ENCODE measurements at regions not wholly inside any gene's neighbourhood (a gene's known extent, or its start where the extent isn't known, plus 50 kb on each side); places are given as distances from the start of the nearest gene placed in this dataset.

DNA sequence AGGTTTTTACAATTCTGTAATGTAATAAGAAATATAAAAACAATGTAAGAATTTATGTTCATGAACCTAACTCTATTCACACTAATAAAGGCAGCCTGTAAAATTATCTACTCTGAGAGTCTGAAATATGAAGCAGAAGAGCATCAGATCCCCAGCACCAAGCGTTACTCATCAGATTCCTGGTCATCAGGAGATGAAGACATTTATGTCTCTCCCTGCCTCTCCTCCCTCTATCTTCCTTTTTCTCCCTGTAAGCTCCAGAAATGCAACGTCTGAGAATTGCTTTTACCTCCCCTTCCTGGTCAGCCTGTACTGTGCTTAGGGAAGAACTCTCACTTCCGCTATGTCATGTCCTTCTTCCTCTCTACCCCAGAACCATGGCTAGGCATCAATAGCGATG is 114.4 kb upstream of the SLIT3 start (continued):
- TF ChIP-seq ZNF232 (CRISPR knock-in tag; IDR thresholded peaks at IDR 0.05) (no peak), NFE2L1 (CRISPR knock-in tag; IDR thresholded peaks at IDR 0.05) (no peak), ESRRA (CRISPR knock-in tag; IDR thresholded peaks at IDR 0.05; ENCODE audit: borderline replicate concordance) (no peak)
- TF ChIP-seq, protein P1, sequence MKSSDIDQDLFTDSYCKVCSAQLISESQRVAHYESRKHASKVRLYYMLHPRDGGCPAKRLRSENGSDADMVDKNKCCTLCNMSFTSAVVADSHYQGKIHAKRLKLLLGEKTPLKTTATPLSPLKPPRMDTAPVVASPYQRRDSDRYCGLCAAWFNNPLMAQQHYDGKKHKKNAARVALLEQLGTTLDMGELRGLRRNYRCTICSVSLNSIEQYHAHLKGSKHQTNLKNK (CRISPR knock-in tag; IDR thresholded peaks at IDR 0.05): no peak
- TF ChIP-seq, protein P2, sequence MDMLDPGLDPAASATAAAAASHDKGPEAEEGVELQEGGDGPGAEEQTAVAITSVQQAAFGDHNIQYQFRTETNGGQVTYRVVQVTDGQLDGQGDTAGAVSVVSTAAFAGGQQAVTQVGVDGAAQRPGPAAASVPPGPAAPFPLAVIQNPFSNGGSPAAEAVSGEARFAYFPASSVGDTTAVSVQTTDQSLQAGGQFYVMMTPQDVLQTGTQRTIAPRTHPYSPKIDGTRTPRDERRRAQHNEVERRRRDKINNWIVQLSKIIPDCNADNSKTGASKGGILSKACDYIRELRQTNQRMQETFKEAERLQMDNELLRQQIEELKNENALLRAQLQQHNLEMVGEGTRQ (CRISPR knock-in tag; IDR thresholded peaks at IDR 0.05): no peak

DNA sequence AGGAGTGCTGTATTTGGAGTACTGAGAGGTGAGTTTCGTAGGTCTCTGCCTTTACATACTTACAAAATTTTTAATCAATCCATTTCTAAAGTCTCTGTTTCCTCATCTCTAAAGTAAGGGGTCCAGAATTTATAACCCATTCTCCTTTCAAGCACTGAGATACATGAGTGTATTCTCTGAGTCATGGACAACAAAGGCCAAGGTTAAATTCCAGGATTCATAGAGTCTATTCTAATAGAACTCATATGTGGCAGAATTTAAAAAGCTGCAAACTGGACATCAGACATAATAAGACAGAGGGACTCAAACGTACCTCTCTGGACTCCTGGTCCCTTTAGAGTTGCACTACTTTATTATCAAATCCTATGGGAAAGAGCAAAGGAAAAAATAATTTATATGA is 112.5 kb upstream of the SLIT3 start:
- H3K27me3 Mint-ChIP-seq (ENCODE audit: low read depth): no peaks in the 10 kb centered on the region
- H3K9me3 Mint-ChIP-seq: peaks cover 10% of the 10 kb centered on the region
- no peaks in the 10 kb centered on the region for H3K36me3 Mint-ChIP-seq
- peaks cover 13% of the 10 kb centered on the region for H3K4me1 Mint-ChIP-seq
- TF ChIP-seq, protein P3, sequence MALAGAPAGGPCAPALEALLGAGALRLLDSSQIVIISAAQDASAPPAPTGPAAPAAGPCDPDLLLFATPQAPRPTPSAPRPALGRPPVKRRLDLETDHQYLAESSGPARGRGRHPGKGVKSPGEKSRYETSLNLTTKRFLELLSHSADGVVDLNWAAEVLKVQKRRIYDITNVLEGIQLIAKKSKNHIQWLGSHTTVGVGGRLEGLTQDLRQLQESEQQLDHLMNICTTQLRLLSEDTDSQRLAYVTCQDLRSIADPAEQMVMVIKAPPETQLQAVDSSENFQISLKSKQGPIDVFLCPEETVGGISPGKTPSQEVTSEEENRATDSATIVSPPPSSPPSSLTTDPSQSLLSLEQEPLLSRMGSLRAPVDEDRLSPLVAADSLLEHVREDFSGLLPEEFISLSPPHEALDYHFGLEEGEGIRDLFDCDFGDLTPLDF (CRISPR knock-in tag; IDR thresholded peaks at IDR 0.05): no peak
- TF ChIP-seq ZNF219 (CRISPR knock-in tag; IDR thresholded peaks at IDR 0.05; ENCODE audit: borderline replicate concordance) (no peak), ZNF138 (CRISPR knock-in tag; conservative IDR thresholded peaks at IDR 0.05) (no peak), NR3C1 (CRISPR knock-in tag; conservative IDR thresholded peaks at IDR 0.05; ENCODE audit: low read depth) (no peak), NFE2L1 (CRISPR knock-in tag; IDR thresholded peaks at IDR 0.05) (no peak), FOXP1 (CRISPR knock-in tag; IDR thresholded peaks at IDR 0.05; ENCODE audit: borderline replicate concordance) (no peak), NFATC4 (CRISPR knock-in tag; IDR thresholded peaks at IDR 0.05) (no peak), HMGA2 (CRISPR knock-in tag; IDR thresholded peaks at IDR 0.05) (no peak)
- TF ChIP-seq, protein P4, sequence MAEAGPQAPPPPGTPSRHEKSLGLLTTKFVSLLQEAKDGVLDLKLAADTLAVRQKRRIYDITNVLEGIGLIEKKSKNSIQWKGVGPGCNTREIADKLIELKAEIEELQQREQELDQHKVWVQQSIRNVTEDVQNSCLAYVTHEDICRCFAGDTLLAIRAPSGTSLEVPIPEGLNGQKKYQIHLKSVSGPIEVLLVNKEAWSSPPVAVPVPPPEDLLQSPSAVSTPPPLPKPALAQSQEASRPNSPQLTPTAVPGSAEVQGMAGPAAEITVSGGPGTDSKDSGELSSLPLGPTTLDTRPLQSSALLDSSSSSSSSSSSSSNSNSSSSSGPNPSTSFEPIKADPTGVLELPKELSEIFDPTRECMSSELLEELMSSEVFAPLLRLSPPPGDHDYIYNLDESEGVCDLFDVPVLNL (CRISPR knock-in tag; IDR thresholded peaks at IDR 0.05; ENCODE audit: borderline replicate concordance, low read depth): no peak
- TF ChIP-seq, protein P5, sequence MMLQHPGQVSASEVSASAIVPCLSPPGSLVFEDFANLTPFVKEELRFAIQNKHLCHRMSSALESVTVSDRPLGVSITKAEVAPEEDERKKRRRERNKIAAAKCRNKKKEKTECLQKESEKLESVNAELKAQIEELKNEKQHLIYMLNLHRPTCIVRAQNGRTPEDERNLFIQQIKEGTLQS (CRISPR knock-in tag; conservative IDR thresholded peaks at IDR 0.05): no peak
- TF ChIP-seq, protein P2 (CRISPR knock-in tag; IDR thresholded peaks at IDR 0.05): no peak
- ChIA-PET CTCF (no interaction called here), POLR2A (no interaction called here)
- DNase-seq (ENCODE audit: low spot score): no peak
- ATAC-seq: no peak
- H3K27ac Mint-ChIP-seq: no peak overlapping the region
- H3K4me3 Mint-ChIP-seq: no peak overlapping the region

DNA sequence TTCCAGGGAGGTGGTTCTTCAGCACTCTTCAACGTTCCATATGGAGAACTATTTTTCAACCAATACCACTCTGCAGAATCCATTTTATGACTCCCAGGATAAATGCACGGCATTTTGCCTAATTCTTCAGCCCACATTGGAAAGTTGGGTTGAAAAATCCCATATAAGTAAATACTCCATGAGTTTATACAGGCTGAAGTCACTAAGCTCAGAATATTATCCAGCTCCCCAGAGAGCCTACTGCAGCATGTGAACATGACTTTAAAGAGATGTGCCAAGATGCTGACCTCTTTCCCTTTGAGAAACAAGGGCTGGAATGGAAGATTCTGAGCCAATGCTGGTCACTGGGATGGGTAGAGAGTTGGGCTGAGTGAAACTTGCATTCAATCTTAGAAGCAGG is 111.9 kb upstream of the SLIT3 start:
- Mint-ChIP-seq H3K4me3 (no peak overlapping the region), H3K27ac (no peak overlapping the region), H3K27me3 (ENCODE audit: low read depth) (no peaks in the 10 kb centered on the region), H3K9me3 (peaks cover 4% of the 10 kb centered on the region), H3K36me3 (no peaks in the 10 kb centered on the region), H3K4me1 (peaks cover 13% of the 10 kb centered on the region)
- no peak for DNase-seq (ENCODE audit: low spot score)
- no peak for ATAC-seq
- ChIA-PET POLR2A (no interaction called here), CTCF (no interaction called here)
- TF ChIP-seq, protein P6, sequence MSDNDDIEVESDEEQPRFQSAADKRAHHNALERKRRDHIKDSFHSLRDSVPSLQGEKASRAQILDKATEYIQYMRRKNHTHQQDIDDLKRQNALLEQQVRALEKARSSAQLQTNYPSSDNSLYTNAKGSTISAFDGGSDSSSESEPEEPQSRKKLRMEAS (CRISPR knock-in tag; IDR thresholded peaks at IDR 0.05): no peak
- TF ChIP-seq PRRX2 (CRISPR knock-in tag; IDR thresholded peaks at IDR 0.05) (no peak), TEAD1 (CRISPR knock-in tag; IDR thresholded peaks at IDR 0.05) (no peak), SMAD3 (CRISPR knock-in tag; IDR thresholded peaks at IDR 0.05; ENCODE audit: borderline replicate concordance) (no peak), NFYB (CRISPR knock-in tag; conservative IDR thresholded peaks at IDR 0.05; ENCODE audit: low read depth) (no peak), MXD4 (CRISPR knock-in tag; IDR thresholded peaks at IDR 0.05; ENCODE audit: borderline replicate concordance) (no peak), GRHL2 (CRISPR knock-in tag; IDR thresholded peaks at IDR 0.05; ENCODE audit: insufficient replicate concordance, severe bottlenecking) (no peak), SP1 (CRISPR knock-in tag; conservative IDR thresholded peaks at IDR 0.05) (no peak)
- TF ChIP-seq, protein P7, sequence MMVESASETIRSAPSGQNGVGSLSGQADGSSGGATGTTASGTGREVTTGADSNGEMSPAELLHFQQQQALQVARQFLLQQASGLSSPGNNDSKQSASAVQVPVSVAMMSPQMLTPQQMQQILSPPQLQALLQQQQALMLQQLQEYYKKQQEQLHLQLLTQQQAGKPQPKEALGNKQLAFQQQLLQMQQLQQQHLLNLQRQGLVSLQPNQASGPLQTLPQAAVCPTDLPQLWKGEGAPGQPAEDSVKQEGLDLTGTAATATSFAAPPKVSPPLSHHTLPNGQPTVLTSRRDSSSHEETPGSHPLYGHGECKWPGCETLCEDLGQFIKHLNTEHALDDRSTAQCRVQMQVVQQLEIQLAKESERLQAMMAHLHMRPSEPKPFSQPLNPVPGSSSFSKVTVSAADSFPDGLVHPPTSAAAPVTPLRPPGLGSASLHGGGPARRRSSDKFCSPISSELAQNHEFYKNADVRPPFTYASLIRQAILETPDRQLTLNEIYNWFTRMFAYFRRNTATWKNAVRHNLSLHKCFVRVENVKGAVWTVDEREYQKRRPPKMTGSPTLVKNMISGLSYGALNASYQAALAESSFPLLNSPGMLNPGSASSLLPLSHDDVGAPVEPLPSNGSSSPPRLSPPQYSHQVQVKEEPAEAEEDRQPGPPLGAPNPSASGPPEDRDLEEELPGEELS (CRISPR knock-in tag; IDR thresholded peaks at IDR 0.05): no peak
- TF ChIP-seq, protein P8, sequence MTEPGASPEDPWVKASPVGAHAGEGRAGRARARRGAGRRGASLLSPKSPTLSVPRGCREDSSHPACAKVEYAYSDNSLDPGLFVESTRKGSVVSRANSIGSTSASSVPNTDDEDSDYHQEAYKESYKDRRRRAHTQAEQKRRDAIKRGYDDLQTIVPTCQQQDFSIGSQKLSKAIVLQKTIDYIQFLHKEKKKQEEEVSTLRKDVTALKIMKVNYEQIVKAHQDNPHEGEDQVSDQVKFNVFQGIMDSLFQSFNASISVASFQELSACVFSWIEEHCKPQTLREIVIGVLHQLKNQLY (CRISPR knock-in tag; IDR thresholded peaks at IDR 0.05): no peak
- TF ChIP-seq, protein P9, sequence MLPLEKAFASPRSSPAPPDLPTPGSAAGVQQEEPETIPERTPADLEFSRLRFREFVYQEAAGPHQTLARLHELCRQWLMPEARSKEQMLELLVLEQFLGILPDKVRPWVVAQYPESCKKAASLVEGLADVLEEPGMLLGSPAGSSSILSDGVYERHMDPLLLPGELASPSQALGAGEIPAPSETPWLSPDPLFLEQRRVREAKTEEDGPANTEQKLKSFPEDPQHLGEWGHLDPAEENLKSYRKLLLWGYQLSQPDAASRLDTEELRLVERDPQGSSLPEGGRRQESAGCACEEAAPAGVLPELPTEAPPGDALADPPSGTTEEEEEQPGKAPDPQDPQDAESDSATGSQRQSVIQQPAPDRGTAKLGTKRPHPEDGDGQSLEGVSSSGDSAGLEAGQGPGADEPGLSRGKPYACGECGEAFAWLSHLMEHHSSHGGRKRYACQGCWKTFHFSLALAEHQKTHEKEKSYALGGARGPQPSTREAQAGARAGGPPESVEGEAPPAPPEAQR (CRISPR knock-in tag; IDR thresholded peaks at IDR 0.05): no peak

Data from WTC11 (cell line).